Astrocyte (in vitro differentiated cells and primary cell): ENCODE measurements at regions not wholly inside any gene's neighbourhood (a gene's known extent, or its start where the extent isn't known, plus 50 kb on each side); places are given as distances from the start of the nearest gene placed in this dataset.

Experiments used
- DNase-seq: peaks from one replicate; pipeline ENCODE4 v3.0.0-alpha.2; 2010; ENCODE audit warnings: low read depth
- FAIRE-seq: peaks from 2 replicates; lab custom pipeline; 2011; peaks lifted over from hg19 to GRCh38; lab: Jason Lieb, UNC
- H2AFZ ChIP-seq: 2 replicates; pipeline ENCODE4 v1.6.0; 2012; ENCODE audit warnings: low read depth, low read length, inconsistent platforms
- H3K27ac ChIP-seq: 2 replicates; pipeline ENCODE4 v1.5.1; 2011; ENCODE audit warnings: low read depth, low read length, inconsistent platforms
- H3K27me3 ChIP-seq: 2 replicates; pipeline ENCODE4 v1.6.0; 2011; ENCODE audit warnings: low read length, inconsistent platforms; ENCODE audit not compliant: insufficient read depth
- H3K36me3 ChIP-seq: 2 replicates; pipeline ENCODE4 v1.5.1; 2011; ENCODE audit warnings: low read length, inconsistent platforms; ENCODE audit not compliant: insufficient read depth
- H3K4me1 ChIP-seq: 2 replicates; pipeline ENCODE4 v1.5.1; 2011; ENCODE audit warnings: low read length, inconsistent platforms; ENCODE audit not compliant: insufficient read depth
- H3K4me2 ChIP-seq: 2 replicates; pipeline ENCODE4 v1.6.0; 2012; ENCODE audit warnings: low read length, inconsistent platforms
- H3K4me3 ChIP-seq: 2 replicates; pipeline ENCODE4 v1.5.1; 2011; ENCODE audit warnings: low read depth, mild to moderate bottlenecking, low read length, inconsistent platforms; ENCODE audit not compliant: insufficient read depth
- H3K79me2 ChIP-seq: 2 replicates; pipeline ENCODE4 v1.6.0; 2012; ENCODE audit warnings: mild to moderate bottlenecking, low read length, inconsistent platforms; ENCODE audit not compliant: insufficient read depth
- H3K9ac ChIP-seq: 2 replicates; pipeline ENCODE4 v1.6.0; 2012; ENCODE audit warnings: mild to moderate bottlenecking, low read length, inconsistent platforms
- H3K9me3 ChIP-seq: 2 replicates; pipeline ENCODE4 v1.5.1; 2012; ENCODE audit warnings: low read depth, mild to moderate bottlenecking, low read length, inconsistent platforms; ENCODE audit not compliant: insufficient read depth
- H4K20me1 ChIP-seq: 2 replicates; pipeline ENCODE4 v1.6.0; 2012; ENCODE audit warnings: low read length, inconsistent platforms; ENCODE audit not compliant: insufficient read depth
- H3K27ac Mint-ChIP-seq: one replicate; pipeline ENCODE4 v1.8.0; 2021; ENCODE audit warnings: mild to moderate bottlenecking, mixed read lengths; ENCODE audit not compliant: unreplicated experiment
- H3K27me3 Mint-ChIP-seq: one replicate; pipeline ENCODE4 v1.8.0; 2021; ENCODE audit warnings: low read depth, mixed read lengths; ENCODE audit not compliant: unreplicated experiment
- H3K36me3 Mint-ChIP-seq: one replicate; pipeline ENCODE4 v1.8.0; 2021; ENCODE audit warnings: low read depth, mixed read lengths; ENCODE audit not compliant: unreplicated experiment
- H3K4me1 Mint-ChIP-seq: one replicate; pipeline ENCODE4 v1.8.0; 2021; ENCODE audit warnings: low read depth, mixed read lengths; ENCODE audit not compliant: unreplicated experiment
- H3K4me3 Mint-ChIP-seq: one replicate; pipeline ENCODE4 v1.8.0; 2021; ENCODE audit warnings: mild to moderate bottlenecking, moderate library complexity, mixed read lengths; ENCODE audit not compliant: unreplicated experiment
- H3K9me3 Mint-ChIP-seq: one replicate; pipeline ENCODE4 v1.8.0; 2021; ENCODE audit warnings: mild to moderate bottlenecking, mixed read lengths; ENCODE audit not compliant: unreplicated experiment
- EZH2 ChIP-seq: IDR thresholded peaks from 2 replicates; pipeline ENCODE4 v1.6.1; 2012; ENCODE audit warnings: mild to moderate bottlenecking, low read length, inconsistent platforms; ENCODE audit not compliant: insufficient read depth
- TF ChIP-seq, protein P1 (sequence below): IDR thresholded peaks from 2 replicates; pipeline ENCODE4 v1.5.1; 2011; ENCODE audit warnings: low read depth, mild to moderate bottlenecking, inconsistent platforms, low read length, moderate library complexity; ENCODE audit not compliant: insufficient read depth

DNA sequence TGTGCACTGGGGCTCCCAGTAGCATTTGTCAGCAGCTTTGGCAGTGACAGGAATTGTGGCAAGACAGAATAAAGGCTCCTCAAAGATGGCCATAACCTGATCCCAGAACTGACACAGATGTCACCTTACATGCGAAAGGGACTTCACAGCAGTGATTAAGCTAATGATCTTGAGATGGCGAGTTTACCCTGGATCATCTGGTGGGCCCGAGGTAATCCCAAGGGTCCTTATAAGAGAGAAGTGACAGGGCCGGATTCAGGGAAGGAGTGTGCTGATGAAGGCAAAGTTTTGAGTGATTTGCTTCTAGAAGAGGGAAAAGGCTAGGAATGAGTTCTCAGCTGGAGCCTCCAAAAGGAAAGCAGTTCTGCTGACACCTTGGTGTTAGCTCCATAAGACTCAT lies 333.9 kb downstream of the LPIN1 start:
- Mint-ChIP-seq H3K36me3 (no peaks in the 10 kb centered on the region), H3K4me3 (no peak overlapping the region), H3K27ac (no peak overlapping the region), H3K4me1 (no peaks in the 10 kb centered on the region), H3K9me3 (no peaks in the 10 kb centered on the region), H3K27me3 (peaks cover 23% of the 10 kb centered on the region)
- H3K27ac ChIP-seq: no peak overlapping the region
- no peaks in the 10 kb centered on the region for H4K20me1 ChIP-seq
- no peaks in the 10 kb centered on the region for H3K27me3 ChIP-seq
- H3K36me3 ChIP-seq: no peaks in the 10 kb centered on the region
- H3K9me3 ChIP-seq: no peaks in the 10 kb centered on the region
- no peak overlapping the region for H3K9ac ChIP-seq
- H3K4me2 ChIP-seq: no peak overlapping the region
- no peak for DNase-seq
- H3K79me2 ChIP-seq: no peaks in the 10 kb centered on the region
- no peak overlapping the region for H2AFZ ChIP-seq
- TF ChIP-seq EZH2: no peak
- TF ChIP-seq, protein P1, sequence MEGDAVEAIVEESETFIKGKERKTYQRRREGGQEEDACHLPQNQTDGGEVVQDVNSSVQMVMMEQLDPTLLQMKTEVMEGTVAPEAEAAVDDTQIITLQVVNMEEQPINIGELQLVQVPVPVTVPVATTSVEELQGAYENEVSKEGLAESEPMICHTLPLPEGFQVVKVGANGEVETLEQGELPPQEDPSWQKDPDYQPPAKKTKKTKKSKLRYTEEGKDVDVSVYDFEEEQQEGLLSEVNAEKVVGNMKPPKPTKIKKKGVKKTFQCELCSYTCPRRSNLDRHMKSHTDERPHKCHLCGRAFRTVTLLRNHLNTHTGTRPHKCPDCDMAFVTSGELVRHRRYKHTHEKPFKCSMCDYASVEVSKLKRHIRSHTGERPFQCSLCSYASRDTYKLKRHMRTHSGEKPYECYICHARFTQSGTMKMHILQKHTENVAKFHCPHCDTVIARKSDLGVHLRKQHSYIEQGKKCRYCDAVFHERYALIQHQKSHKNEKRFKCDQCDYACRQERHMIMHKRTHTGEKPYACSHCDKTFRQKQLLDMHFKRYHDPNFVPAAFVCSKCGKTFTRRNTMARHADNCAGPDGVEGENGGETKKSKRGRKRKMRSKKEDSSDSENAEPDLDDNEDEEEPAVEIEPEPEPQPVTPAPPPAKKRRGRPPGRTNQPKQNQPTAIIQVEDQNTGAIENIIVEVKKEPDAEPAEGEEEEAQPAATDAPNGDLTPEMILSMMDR: no peak
- no peak overlapping the region for H3K4me3 ChIP-seq
- no peaks in the 10 kb centered on the region for H3K4me1 ChIP-seq
- FAIRE-seq: no peak

DNA sequence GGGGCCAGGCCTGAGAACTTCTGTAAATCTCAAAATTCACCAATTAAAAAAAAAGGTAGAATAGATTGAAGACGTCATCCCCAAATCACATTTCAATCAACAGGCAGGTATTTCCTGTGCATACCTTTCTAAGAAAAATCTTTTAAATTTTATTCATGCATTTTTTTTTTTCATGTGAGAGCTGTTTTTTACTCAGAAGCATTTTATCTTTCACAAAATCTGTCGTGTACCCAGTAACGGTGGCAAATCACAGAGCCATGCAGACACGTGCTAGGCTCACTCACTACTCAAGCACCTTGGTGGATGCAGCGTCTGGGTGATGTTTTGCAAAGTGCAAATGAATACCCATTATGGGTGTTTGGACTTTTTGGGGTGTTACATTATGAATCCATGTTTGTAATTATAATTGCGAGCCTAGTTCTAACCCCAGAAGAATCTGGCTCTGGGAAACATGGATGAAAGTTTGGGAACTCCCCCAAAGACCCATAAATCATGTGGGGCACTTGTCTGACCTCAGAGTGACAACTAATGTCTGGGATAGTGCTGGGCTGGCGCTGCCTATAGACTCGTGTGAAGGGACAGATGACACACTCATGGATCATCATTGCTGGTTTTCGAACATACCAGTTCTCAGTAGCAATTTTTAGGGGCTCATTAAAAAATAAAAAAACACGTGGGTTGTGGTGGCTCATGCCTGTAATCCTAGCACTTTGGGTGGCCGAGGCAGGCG lies 335.2 kb downstream of the LPIN1 start:
- H3K27me3 Mint-ChIP-seq: peaks cover 23% of the 10 kb centered on the region
- FAIRE-seq (no peak), DNase-seq (no peak)
- H3K9me3 Mint-ChIP-seq: no peaks in the 10 kb centered on the region
- Histone ChIP-seq H3K4me3 (no peak overlapping the region), H3K9ac (no peak overlapping the region), H3K27me3 (no peaks in the 10 kb centered on the region), H3K27ac (no peak overlapping the region), H4K20me1 (no peaks in the 10 kb centered on the region), H3K9me3 (no peaks in the 10 kb centered on the region), H3K4me2 (no peak overlapping the region), H3K4me1 (no peaks in the 10 kb centered on the region), H3K79me2 (no peaks in the 10 kb centered on the region), H2AFZ (no peak overlapping the region), H3K36me3 (no peaks in the 10 kb centered on the region)
- H3K4me3 Mint-ChIP-seq: no peak overlapping the region
- H3K4me1 Mint-ChIP-seq: no peaks in the 10 kb centered on the region
- H3K36me3 Mint-ChIP-seq: no peaks in the 10 kb centered on the region
- TF ChIP-seq, protein P1: no peak
- no peak for TF ChIP-seq EZH2
- peak overlapping the region; percentile 18 for H3K27ac Mint-ChIP-seq

DNA sequence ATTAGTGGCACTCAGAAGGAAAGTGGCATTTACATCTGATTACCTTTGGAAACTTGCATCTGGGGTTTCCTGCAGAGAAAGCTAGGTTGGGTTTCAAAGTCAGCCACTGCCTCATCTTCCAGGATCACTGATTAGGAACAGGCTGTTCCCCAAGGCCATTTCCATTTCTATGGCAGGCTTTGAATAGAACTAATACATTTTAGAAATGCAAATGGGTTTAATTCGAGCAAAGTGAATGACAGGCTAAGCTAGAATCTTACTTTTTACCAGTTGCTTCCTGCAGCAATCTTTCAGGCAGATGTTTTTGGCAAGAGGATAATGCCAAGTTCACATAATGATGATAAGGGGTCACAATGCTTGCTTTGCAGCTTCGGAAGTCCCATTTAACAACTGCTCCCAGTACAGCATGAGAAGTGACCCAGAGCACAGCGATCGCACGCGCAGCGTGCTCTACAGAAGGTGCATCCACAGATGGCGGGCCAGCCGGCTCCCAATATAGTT lies 336.7 kb downstream of the LPIN1 start:
- H3K27ac ChIP-seq: no peak overlapping the region
- H2AFZ ChIP-seq: no peak overlapping the region
- H3K9me3 Mint-ChIP-seq: no peaks in the 10 kb centered on the region
- H3K27ac Mint-ChIP-seq: no peak overlapping the region
- no peak overlapping the region for H3K9ac ChIP-seq
- DNase-seq (no peak), FAIRE-seq (no peak)
- H3K27me3 ChIP-seq: no peaks in the 10 kb centered on the region
- no peaks in the 10 kb centered on the region for H3K4me1 Mint-ChIP-seq
- H3K27me3 Mint-ChIP-seq: peaks cover 23% of the 10 kb centered on the region
- H3K4me2 ChIP-seq: no peak overlapping the region
- H3K36me3 ChIP-seq: no peaks in the 10 kb centered on the region
- H3K36me3 Mint-ChIP-seq: no peaks in the 10 kb centered on the region
- no peak overlapping the region for H3K4me3 ChIP-seq
- no peaks in the 10 kb centered on the region for H3K79me2 ChIP-seq
- H3K4me3 Mint-ChIP-seq: no peak overlapping the region
- H3K4me1 ChIP-seq: no peaks in the 10 kb centered on the region
- no peaks in the 10 kb centered on the region for H3K9me3 ChIP-seq
- TF ChIP-seq, protein P1: no peak
- TF ChIP-seq EZH2: no peak
- no peaks in the 10 kb centered on the region for H4K20me1 ChIP-seq
